ENCODE measurements at regions not wholly inside any gene's neighbourhood (a gene's known extent, or its start where the extent isn't known, plus 50 kb on each side); places are given as distances from the start of the nearest gene placed in this dataset.

- intact Hi-C loops (cut with micrococcal nuclease) = no loop called here
- no TSS peak for BruUV-seq (replicated peaks)
- H3K4me1 ChIP-seq (ENCODE audit: insufficient read depth, low read length) = peaks cover 9% of the 10 kb centered on the region; the same call in 1 of the 2 replicates
- no peak overlapping the region for H3K27ac ChIP-seq (ENCODE audit: low read length)
- H3K27me3 ChIP-seq (ENCODE audit: low read length) = no peaks in the 10 kb centered on the region
- no peak overlapping the region for H3K4me2 ChIP-seq (ENCODE audit: low read length)
- H3F3A ChIP-seq (ENCODE audit: low read length, unreplicated experiment) = no peaks in the 10 kb centered on the region
- no peak overlapping the region for H3K9ac ChIP-seq (ENCODE audit: low read length)
- no peaks in the 10 kb centered on the region for H3K79me2 ChIP-seq (ENCODE audit: low read length)
- ChIA-PET CTCF (no interaction called here), POLR2A (ENCODE audit: unreplicated experiment) (no interaction called here)
- no peak overlapping the region for H2AFZ ChIP-seq (ENCODE audit: low read length)
- no peak for DNase-seq
- no peaks in the 10 kb centered on the region for H3K9me2 ChIP-seq (replicated peaks; ENCODE audit: low read length)
- no peaks in the 10 kb centered on the region for H3K9me3 ChIP-seq (ENCODE audit: low read length)
- no peaks in the 10 kb centered on the region for H3K36me3 ChIP-seq (ENCODE audit: low read depth, low read length)
- no peak overlapping the region for H3K4me3 ChIP-seq (ENCODE audit: low read length)
- no peak for ATAC-seq
- H4K20me1 ChIP-seq (ENCODE audit: low read length) = no peaks in the 10 kb centered on the region
- TF ChIP-seq EZH2 (IDR thresholded peaks at IDR 0.05; ENCODE audit: low read length, unreplicated experiment) (no peak), EZH2phosphoT487 (IDR thresholded peaks at IDR 0.05; ENCODE audit: borderline replicate concordance, low read length) (no peak)
- TF ChIP-seq, protein P1, sequence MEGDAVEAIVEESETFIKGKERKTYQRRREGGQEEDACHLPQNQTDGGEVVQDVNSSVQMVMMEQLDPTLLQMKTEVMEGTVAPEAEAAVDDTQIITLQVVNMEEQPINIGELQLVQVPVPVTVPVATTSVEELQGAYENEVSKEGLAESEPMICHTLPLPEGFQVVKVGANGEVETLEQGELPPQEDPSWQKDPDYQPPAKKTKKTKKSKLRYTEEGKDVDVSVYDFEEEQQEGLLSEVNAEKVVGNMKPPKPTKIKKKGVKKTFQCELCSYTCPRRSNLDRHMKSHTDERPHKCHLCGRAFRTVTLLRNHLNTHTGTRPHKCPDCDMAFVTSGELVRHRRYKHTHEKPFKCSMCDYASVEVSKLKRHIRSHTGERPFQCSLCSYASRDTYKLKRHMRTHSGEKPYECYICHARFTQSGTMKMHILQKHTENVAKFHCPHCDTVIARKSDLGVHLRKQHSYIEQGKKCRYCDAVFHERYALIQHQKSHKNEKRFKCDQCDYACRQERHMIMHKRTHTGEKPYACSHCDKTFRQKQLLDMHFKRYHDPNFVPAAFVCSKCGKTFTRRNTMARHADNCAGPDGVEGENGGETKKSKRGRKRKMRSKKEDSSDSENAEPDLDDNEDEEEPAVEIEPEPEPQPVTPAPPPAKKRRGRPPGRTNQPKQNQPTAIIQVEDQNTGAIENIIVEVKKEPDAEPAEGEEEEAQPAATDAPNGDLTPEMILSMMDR (conservative IDR thresholded peaks at IDR 0.05; ENCODE audit: low read depth, low read length) = no peak
These were observed 252.6 kb downstream of the ACTL7B start for GRCh38 chr9:108603141-108603540.

- no TSS peak for BruUV-seq (replicated peaks)
These were observed 254.9 kb downstream of the ACTL7B start for GRCh38 chr9:108600896-108601295.

GRCh38 chr9:108599571-108599970 is 256.2 kb downstream of the ACTL7B start:
- TF ChIP-seq, protein P1 (conservative IDR thresholded peaks at IDR 0.05; ENCODE audit: low read depth, low read length) = no peak
- TF ChIP-seq EZH2phosphoT487 (IDR thresholded peaks at IDR 0.05; ENCODE audit: borderline replicate concordance, low read length) (no peak), EZH2 (IDR thresholded peaks at IDR 0.05; ENCODE audit: low read length, unreplicated experiment) (no peak)
- BruUV-seq (replicated peaks) = no TSS peak
- no peak for DNase-seq
- Histone ChIP-seq H3K9ac (ENCODE audit: low read length) (no peak overlapping the region), H3K27me3 (ENCODE audit: low read length) (no peaks in the 10 kb centered on the region), H3K79me2 (ENCODE audit: low read length) (no peaks in the 10 kb centered on the region), H3K27ac (ENCODE audit: low read length) (no peak overlapping the region), H4K20me1 (ENCODE audit: low read length) (no peaks in the 10 kb centered on the region), H3F3A (ENCODE audit: low read length, unreplicated experiment) (no peaks in the 10 kb centered on the region), H3K4me2 (ENCODE audit: low read length) (no peak overlapping the region), H2AFZ (ENCODE audit: low read length) (no peak overlapping the region), H3K9me3 (ENCODE audit: low read length) (no peaks in the 10 kb centered on the region), H3K36me3 (ENCODE audit: low read depth, low read length) (no peaks in the 10 kb centered on the region), H3K9me2 (replicated peaks; ENCODE audit: low read length) (no peaks in the 10 kb centered on the region), H3K4me1 (ENCODE audit: insufficient read depth, low read length) (peaks cover 9% of the 10 kb centered on the region; the same call in 1 of the 2 replicates), H3K4me3 (ENCODE audit: low read length) (no peak overlapping the region)
- CTCF ChIA-PET = no interaction called here
- no peak for ATAC-seq
- POLR2A ChIA-PET (ENCODE audit: unreplicated experiment) = no interaction called here
- intact Hi-C loops (cut with micrococcal nuclease) = no loop called here

More at GRCh38 chr9:108600896-108601295, 254.9 kb downstream of the ACTL7B start:
- Histone ChIP-seq H3K9me3 (ENCODE audit: low read length) (no peaks in the 10 kb centered on the region), H4K20me1 (ENCODE audit: low read length) (no peaks in the 10 kb centered on the region), H3K27me3 (ENCODE audit: low read length) (no peaks in the 10 kb centered on the region), H3F3A (ENCODE audit: low read length, unreplicated experiment) (no peaks in the 10 kb centered on the region), H3K36me3 (ENCODE audit: low read depth, low read length) (no peaks in the 10 kb centered on the region), H3K4me3 (ENCODE audit: low read length) (no peak overlapping the region), H3K79me2 (ENCODE audit: low read length) (no peaks in the 10 kb centered on the region), H3K27ac (ENCODE audit: low read length) (no peak overlapping the region), H3K9me2 (replicated peaks; ENCODE audit: low read length) (no peaks in the 10 kb centered on the region), H3K4me2 (ENCODE audit: low read length) (no peak overlapping the region), H2AFZ (ENCODE audit: low read length) (no peak overlapping the region), H3K9ac (ENCODE audit: low read length) (no peak overlapping the region), H3K4me1 (ENCODE audit: insufficient read depth, low read length) (peaks cover 9% of the 10 kb centered on the region; the same call in 1 of the 2 replicates)
- ATAC-seq = no peak
- ChIA-PET POLR2A (ENCODE audit: unreplicated experiment) (no interaction called here), CTCF (no interaction called here)
- no peak for DNase-seq
- intact Hi-C loops (cut with micrococcal nuclease) = no loop called here
- TF ChIP-seq EZH2phosphoT487 (IDR thresholded peaks at IDR 0.05; ENCODE audit: borderline replicate concordance, low read length) (no peak), EZH2 (IDR thresholded peaks at IDR 0.05; ENCODE audit: low read length, unreplicated experiment) (no peak)
- TF ChIP-seq, protein P1 (conservative IDR thresholded peaks at IDR 0.05; ENCODE audit: low read depth, low read length) = no peak
